OCI-LY3 (cell line): ENCODE measurements at regions not wholly inside any gene's neighbourhood (a gene's known extent, or its start where the extent isn't known, plus 50 kb on each side); places are given as distances from the start of the nearest gene placed in this dataset.

Source experiments
- CTCF ChIP-seq: fragments of 200-600, 300-600 bp; sonication (generic); IDR thresholded peaks from 2 replicates; pipeline ENCODE4 v1.5.1; 2014; ENCODE audit warnings: antibody characterized with exemption, low read length, low read depth
- EZH2phosphoT487 ChIP-seq: fragments of 200-600 bp; shearing (Covaris generic); IDR thresholded peaks from 2 replicates; pipeline ENCODE4 v1.6.1; 2018; ENCODE audit warnings: antibody characterized with exemption, mixed run types, low read depth

- TF ChIP-seq CTCF = no peak
- TF ChIP-seq EZH2phosphoT487 = no peak
Measured at GRCh38 chr5:167726642-167727041, 564.8 kb upstream of the WWC1 start.
